ENCODE measurements at regions not wholly inside any gene's neighbourhood (a gene's known extent, or its start where the extent isn't known, plus 50 kb on each side); places are given as distances from the start of the nearest gene placed in this dataset.
"Not testable (repeated sequence)": the region's sequence is repeated elsewhere in the genome, so short reads cannot be mapped to it uniquely, and the experiment has no call there.

GRCh38 chr11:81286959-81287358 lies 1446.7 kb downstream of the FAM181B start:
- DNase-seq (no peak), ATAC-seq (no peak)
- CTCF ChIA-PET = no interaction called here
- H3K4me1 Mint-ChIP-seq (ENCODE audit: low read depth) = no peaks in the 10 kb centered on the region
- no peaks in the 10 kb centered on the region for H3K27me3 Mint-ChIP-seq (ENCODE audit: low read depth)
- H3K4me3 Mint-ChIP-seq = no peak overlapping the region
- H3K27ac Mint-ChIP-seq = no peak overlapping the region
- H3K9me3 Mint-ChIP-seq (ENCODE audit: insufficient read depth) = peaks cover 3% of the 10 kb centered on the region
- POLR2A ChIA-PET = no interaction called here
- no peaks in the 10 kb centered on the region for H3K36me3 Mint-ChIP-seq (ENCODE audit: low read depth)

GRCh38 chr11:81286550-81286949 lies 1447.1 kb downstream of the FAM181B start:
- CTCF ChIA-PET = no interaction called here
- H3K27ac Mint-ChIP-seq = no peak overlapping the region

GRCh38 chr11:81280228-81280627 lies 1453.4 kb downstream of the FAM181B start:
- H3K4me3 Mint-ChIP-seq; CTCF ChIA-PET; POLR2A ChIA-PET; ATAC-seq; DNase-seq; H3K27me3 Mint-ChIP-seq (ENCODE audit: low read depth); H3K4me1 Mint-ChIP-seq (ENCODE audit: low read depth); H3K27ac Mint-ChIP-seq; H3K36me3 Mint-ChIP-seq (ENCODE audit: low read depth); H3K9me3 Mint-ChIP-seq (ENCODE audit: insufficient read depth): not testable (repeated sequence)

More at GRCh38 chr11:81286550-81286949, 1447.1 kb downstream of the FAM181B start:
- Mint-ChIP-seq H3K4me1 (ENCODE audit: low read depth) (no peaks in the 10 kb centered on the region), H3K9me3 (ENCODE audit: insufficient read depth) (peaks cover 3% of the 10 kb centered on the region), H3K36me3 (ENCODE audit: low read depth) (no peaks in the 10 kb centered on the region), H3K27me3 (ENCODE audit: low read depth) (no peaks in the 10 kb centered on the region), H3K4me3 (no peak overlapping the region)
- DNase-seq (no peak), ATAC-seq (no peak)
- POLR2A ChIA-PET = no interaction called here

GRCh38 chr11:81278991-81279390 lies 1454.7 kb downstream of the FAM181B start:
- ChIA-PET POLR2A (no interaction called here), CTCF (no interaction called here)
- no peaks in the 10 kb centered on the region for H3K36me3 Mint-ChIP-seq (ENCODE audit: low read depth)
- no peaks in the 10 kb centered on the region for H3K4me1 Mint-ChIP-seq (ENCODE audit: low read depth)
- H3K27ac Mint-ChIP-seq = no peak overlapping the region
- H3K9me3 Mint-ChIP-seq (ENCODE audit: insufficient read depth) = no peaks in the 10 kb centered on the region
- ATAC-seq (no peak), DNase-seq (no peak)
- H3K27me3 Mint-ChIP-seq (ENCODE audit: low read depth) = no peaks in the 10 kb centered on the region
- H3K4me3 Mint-ChIP-seq = no peak overlapping the region

GRCh38 chr11:81270686-81271085 lies 1463.0 kb downstream of the FAM181B start:
- ChIA-PET POLR2A (no interaction called here), CTCF (no interaction called here)
- DNase-seq (no peak), ATAC-seq (no peak)
- no peak overlapping the region for H3K27ac Mint-ChIP-seq
- H3K27me3 Mint-ChIP-seq (ENCODE audit: low read depth) = no peaks in the 10 kb centered on the region
- no peak overlapping the region for H3K4me3 Mint-ChIP-seq
- H3K4me1 Mint-ChIP-seq (ENCODE audit: low read depth) = no peaks in the 10 kb centered on the region
- no peaks in the 10 kb centered on the region for H3K36me3 Mint-ChIP-seq (ENCODE audit: low read depth)
- no peaks in the 10 kb centered on the region for H3K9me3 Mint-ChIP-seq (ENCODE audit: insufficient read depth)

- Mint-ChIP-seq H3K27ac (no peak overlapping the region), H3K27me3 (ENCODE audit: low read depth) (no peaks in the 10 kb centered on the region), H3K4me1 (ENCODE audit: low read depth) (no peaks in the 10 kb centered on the region), H3K36me3 (ENCODE audit: low read depth) (no peaks in the 10 kb centered on the region), H3K4me3 (no peak overlapping the region), H3K9me3 (ENCODE audit: insufficient read depth) (peaks cover under 1% of the 10 kb centered on the region)
- ATAC-seq (no peak), DNase-seq (no peak)
- POLR2A ChIA-PET = no interaction called here
- CTCF ChIA-PET = no interaction called here
These were observed 1466.4 kb downstream of the FAM181B start for GRCh38 chr11:81267246-81267645.

GRCh38 chr11:81259471-81259870 lies 1474.2 kb downstream of the FAM181B start:
- Mint-ChIP-seq H3K9me3 (ENCODE audit: insufficient read depth) (peaks cover 3% of the 10 kb centered on the region), H3K4me3 (no peak overlapping the region), H3K36me3 (ENCODE audit: low read depth) (no peaks in the 10 kb centered on the region), H3K4me1 (ENCODE audit: low read depth) (no peaks in the 10 kb centered on the region), H3K27me3 (ENCODE audit: low read depth) (no peaks in the 10 kb centered on the region), H3K27ac (no peak overlapping the region)
- ChIA-PET POLR2A (no interaction called here), CTCF (no interaction called here)
- no peak for ATAC-seq
- DNase-seq = no peak

GRCh38 chr11:81255895-81256294 lies 1477.8 kb downstream of the FAM181B start:
- Mint-ChIP-seq H3K36me3 (ENCODE audit: low read depth) (no peaks in the 10 kb centered on the region), H3K4me1 (ENCODE audit: low read depth) (no peaks in the 10 kb centered on the region), H3K9me3 (ENCODE audit: insufficient read depth) (no peaks in the 10 kb centered on the region), H3K4me3 (no peak overlapping the region), H3K27ac (no peak overlapping the region), H3K27me3 (ENCODE audit: low read depth) (no peaks in the 10 kb centered on the region)
- ATAC-seq (no peak), DNase-seq (no peak)
- ChIA-PET POLR2A (no interaction called here), CTCF (no interaction called here)

GRCh38 chr11:81253244-81253643 lies 1480.4 kb downstream of the FAM181B start:
- ATAC-seq (no peak), DNase-seq (no peak)
- Mint-ChIP-seq H3K27me3 (ENCODE audit: low read depth) (no peaks in the 10 kb centered on the region), H3K4me1 (ENCODE audit: low read depth) (no peaks in the 10 kb centered on the region), H3K36me3 (ENCODE audit: low read depth) (no peaks in the 10 kb centered on the region), H3K27ac (no peak overlapping the region), H3K4me3 (no peak overlapping the region), H3K9me3 (ENCODE audit: insufficient read depth) (no peaks in the 10 kb centered on the region)
- ChIA-PET POLR2A (no interaction called here), CTCF (no interaction called here)

- ATAC-seq = no peak
- Mint-ChIP-seq H3K4me3 (no peak overlapping the region), H3K27me3 (ENCODE audit: low read depth) (no peaks in the 10 kb centered on the region), H3K27ac (no peak overlapping the region), H3K4me1 (ENCODE audit: low read depth) (no peaks in the 10 kb centered on the region), H3K36me3 (ENCODE audit: low read depth) (no peaks in the 10 kb centered on the region), H3K9me3 (ENCODE audit: insufficient read depth) (no peaks in the 10 kb centered on the region)
- CTCF ChIA-PET = no interaction called here
- POLR2A ChIA-PET = no interaction called here
- no peak for DNase-seq
These were observed 1486.7 kb downstream of the FAM181B start for GRCh38 chr11:81246941-81247340.

GRCh38 chr11:81245791-81246190 lies 1487.9 kb downstream of the FAM181B start:
- no peaks in the 10 kb centered on the region for H3K27me3 Mint-ChIP-seq (ENCODE audit: low read depth)
- no peaks in the 10 kb centered on the region for H3K36me3 Mint-ChIP-seq (ENCODE audit: low read depth)
- POLR2A ChIA-PET = no interaction called here
- H3K9me3 Mint-ChIP-seq (ENCODE audit: insufficient read depth) = no peaks in the 10 kb centered on the region
- CTCF ChIA-PET = no interaction called here
- ATAC-seq (no peak), DNase-seq (no peak)
- no peak overlapping the region for H3K27ac Mint-ChIP-seq
- H3K4me3 Mint-ChIP-seq = no peak overlapping the region
- H3K4me1 Mint-ChIP-seq (ENCODE audit: low read depth) = no peaks in the 10 kb centered on the region

GRCh38 chr11:81241672-81242275 lies 1491.9 kb downstream of the FAM181B start:
- Mint-ChIP-seq H3K27me3 (ENCODE audit: low read depth) (no peaks in the 10 kb centered on the region), H3K36me3 (ENCODE audit: low read depth) (no peaks in the 10 kb centered on the region), H3K27ac (no peak overlapping the region), H3K9me3 (ENCODE audit: insufficient read depth) (no peaks in the 10 kb centered on the region), H3K4me3 (no peak overlapping the region), H3K4me1 (ENCODE audit: low read depth) (no peaks in the 10 kb centered on the region)
- DNase-seq (no peak), ATAC-seq (no peak)
- CTCF ChIA-PET = no interaction called here
- POLR2A ChIA-PET = no interaction called here

- ATAC-seq (no peak), DNase-seq (no peak)
- Mint-ChIP-seq H3K27ac (no peak overlapping the region), H3K27me3 (ENCODE audit: low read depth) (no peaks in the 10 kb centered on the region), H3K9me3 (ENCODE audit: insufficient read depth) (no peaks in the 10 kb centered on the region), H3K4me3 (no peak overlapping the region), H3K36me3 (ENCODE audit: low read depth) (no peaks in the 10 kb centered on the region), H3K4me1 (ENCODE audit: low read depth) (no peaks in the 10 kb centered on the region)
- CTCF ChIA-PET = no interaction called here
- POLR2A ChIA-PET = no interaction called here
These were observed 1496.5 kb downstream of the FAM181B start for GRCh38 chr11:81237139-81237538.
